ENCODE measurements at regions not wholly inside any gene's neighbourhood (a gene's known extent, or its start where the extent isn't known, plus 50 kb on each side); places are given as distances from the start of the nearest gene placed in this dataset.
A peak's percentile ranks its signal among the peaks of the same experiment; 100 is the strongest.

DNA sequence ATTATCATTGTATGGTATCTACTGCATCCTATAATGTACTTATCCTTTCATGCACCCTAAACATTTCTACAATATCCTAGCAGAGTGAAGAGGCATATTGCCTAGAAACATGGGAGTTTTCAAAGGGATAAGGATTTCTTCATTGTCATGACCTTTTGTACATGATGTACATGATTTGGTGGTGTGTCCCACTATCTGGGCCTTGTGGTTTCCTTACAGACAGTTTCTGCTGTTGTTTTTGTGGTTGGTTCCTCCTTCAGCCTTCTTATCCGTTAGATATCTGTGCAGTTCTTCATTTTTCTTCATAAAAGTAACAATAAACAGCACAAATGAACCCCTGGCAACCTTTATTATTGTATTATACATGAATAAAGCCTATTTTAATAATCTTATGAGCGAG is 70.4 kb upstream of the BACH1 start:
- H3K4me3 ChIP-seq (ENCODE audit: low read length), result no peak overlapping the region
- no peak for TF ChIP-seq ZNF274 (IDR thresholded peaks at IDR 0.05; ENCODE audit: low read depth, low read length)

DNA sequence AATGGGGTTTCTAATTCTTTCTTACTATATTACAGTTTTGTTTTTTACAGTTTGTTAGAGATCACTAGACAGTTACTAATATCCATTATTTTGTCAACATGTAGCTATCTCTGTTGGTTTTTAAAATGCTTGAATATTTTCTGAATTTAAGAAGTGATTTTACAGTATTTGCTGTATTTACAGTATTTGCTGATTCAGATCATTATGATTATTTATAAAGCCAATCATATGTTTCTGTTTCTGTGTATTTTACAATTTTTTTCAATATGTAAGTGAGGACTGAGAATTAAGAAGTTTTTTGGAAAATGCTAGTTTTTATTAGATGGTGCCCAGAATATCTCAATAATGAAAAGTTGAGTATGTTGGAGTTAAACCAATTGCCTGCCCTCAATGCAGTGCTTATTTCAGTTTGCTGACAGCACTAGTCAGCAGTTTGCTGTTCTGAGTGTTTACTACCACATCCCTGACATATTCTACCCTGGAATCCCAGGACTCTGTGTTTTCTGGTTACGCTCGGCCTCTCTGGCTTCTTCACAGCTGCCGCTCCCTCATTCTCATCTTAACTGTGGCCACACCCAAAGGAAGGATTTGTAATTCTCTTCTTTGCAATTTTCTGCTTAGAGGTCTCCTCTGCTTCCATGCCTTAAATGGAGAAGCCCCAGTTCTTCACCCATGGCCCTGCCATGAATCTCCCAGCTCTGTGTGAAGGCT is 68.0 kb upstream of the BACH1 start:
- no peak overlapping the region; the same call in 1 of the 2 replicates for H3K4me3 ChIP-seq (ENCODE audit: low read length)
- TF ChIP-seq ZNF274 (IDR thresholded peaks at IDR 0.05; ENCODE audit: low read depth, low read length), result no peak

DNA sequence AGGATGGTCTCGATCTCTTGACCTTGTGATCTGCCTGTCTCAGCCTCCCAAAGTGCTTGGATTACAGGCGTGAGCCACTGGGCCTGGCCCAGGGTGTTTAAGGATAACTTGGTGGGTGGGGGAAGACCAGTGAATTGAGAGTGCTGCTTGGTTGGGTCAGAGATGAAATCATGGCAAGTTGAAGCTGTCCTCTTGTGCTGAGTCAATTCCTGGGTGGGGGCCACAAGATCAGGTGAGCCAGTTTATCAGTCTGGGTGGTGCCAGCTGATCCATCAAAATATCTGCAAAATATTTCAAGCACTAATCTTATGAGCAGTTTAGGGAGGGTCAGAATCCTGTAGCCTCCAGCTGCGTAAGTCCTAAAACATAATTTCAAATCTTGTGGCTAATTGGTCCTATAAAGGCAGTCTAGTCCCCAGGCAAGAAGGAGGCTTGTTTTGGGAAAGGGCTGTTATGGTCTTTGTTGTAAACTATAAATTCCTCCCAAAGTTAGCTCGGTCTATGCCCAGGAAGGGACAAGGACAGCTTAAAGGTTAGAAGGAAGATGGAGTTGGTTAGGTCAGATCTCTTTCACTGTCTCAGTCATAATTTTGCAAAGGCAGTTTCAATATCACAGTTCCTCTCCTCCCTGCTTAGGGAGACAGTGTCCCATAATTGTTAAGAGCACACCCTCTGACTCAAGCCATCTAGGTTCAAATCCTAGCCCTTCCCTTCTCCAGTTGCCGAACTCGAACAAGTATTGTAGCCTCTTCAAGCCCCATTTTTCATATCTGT is 66.8 kb upstream of the BACH1 start:
- no peak for TF ChIP-seq ZNF274 (IDR thresholded peaks at IDR 0.05; ENCODE audit: low read depth, low read length)
- no peak overlapping the region for H3K4me3 ChIP-seq (ENCODE audit: low read length)

DNA sequence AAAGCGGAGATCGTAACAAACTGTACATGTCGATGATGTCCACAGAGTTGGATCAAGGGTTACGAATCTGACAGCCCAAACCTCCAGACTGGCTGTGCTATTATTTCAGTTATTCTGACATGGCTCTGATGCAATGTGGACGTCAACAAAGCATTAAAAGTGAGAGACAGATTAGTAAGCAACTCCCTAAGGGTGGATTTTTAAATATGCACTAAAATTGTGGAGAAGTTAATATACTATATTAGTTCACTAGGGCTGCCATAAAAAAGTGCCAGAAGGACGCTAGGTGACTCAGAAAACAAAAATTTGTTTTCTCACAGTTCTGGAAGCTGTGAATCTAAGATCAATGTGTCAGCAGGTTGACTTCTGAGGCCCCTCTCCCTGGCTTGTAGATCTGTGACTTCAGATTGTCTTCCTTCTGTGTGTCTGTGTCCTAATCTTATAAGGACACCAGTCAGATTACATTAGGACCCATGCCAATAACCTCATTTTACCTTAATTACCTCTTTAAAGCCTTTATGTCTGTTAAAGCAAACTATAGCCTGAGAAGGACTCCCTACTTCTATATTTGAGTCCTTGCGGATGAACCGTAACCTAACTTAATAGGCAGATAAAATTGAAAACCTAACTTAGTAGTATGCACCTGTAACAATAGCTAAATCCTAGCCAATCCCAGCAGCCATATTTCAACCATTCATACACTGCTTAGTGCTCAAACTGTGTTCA is 66.0 kb upstream of the BACH1 start:
- no peak for TF ChIP-seq ZNF274 (IDR thresholded peaks at IDR 0.05; ENCODE audit: low read depth, low read length)
- no peak overlapping the region; the same call in 1 of the 2 replicates for H3K4me3 ChIP-seq (ENCODE audit: low read length)

DNA sequence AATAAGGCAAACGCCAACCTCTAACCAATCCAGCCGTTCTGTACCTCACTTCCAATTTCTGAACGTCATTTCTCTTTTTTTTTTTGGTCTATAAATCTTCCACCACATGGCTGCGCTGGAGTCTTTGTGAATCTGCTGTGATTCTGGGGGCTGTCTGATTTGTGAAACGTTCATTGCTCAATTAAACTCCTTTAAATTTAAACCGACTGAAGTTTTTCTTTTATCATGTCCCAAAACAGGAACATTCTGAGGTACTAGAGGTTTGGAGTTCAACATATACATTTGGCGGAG is 65.5 kb upstream of the BACH1 start:
- no peak overlapping the region; the same call in 1 of the 2 replicates for H3K4me3 ChIP-seq (ENCODE audit: low read length)
- TF ChIP-seq ZNF274 (IDR thresholded peaks at IDR 0.05; ENCODE audit: low read depth, low read length), result no peak

DNA sequence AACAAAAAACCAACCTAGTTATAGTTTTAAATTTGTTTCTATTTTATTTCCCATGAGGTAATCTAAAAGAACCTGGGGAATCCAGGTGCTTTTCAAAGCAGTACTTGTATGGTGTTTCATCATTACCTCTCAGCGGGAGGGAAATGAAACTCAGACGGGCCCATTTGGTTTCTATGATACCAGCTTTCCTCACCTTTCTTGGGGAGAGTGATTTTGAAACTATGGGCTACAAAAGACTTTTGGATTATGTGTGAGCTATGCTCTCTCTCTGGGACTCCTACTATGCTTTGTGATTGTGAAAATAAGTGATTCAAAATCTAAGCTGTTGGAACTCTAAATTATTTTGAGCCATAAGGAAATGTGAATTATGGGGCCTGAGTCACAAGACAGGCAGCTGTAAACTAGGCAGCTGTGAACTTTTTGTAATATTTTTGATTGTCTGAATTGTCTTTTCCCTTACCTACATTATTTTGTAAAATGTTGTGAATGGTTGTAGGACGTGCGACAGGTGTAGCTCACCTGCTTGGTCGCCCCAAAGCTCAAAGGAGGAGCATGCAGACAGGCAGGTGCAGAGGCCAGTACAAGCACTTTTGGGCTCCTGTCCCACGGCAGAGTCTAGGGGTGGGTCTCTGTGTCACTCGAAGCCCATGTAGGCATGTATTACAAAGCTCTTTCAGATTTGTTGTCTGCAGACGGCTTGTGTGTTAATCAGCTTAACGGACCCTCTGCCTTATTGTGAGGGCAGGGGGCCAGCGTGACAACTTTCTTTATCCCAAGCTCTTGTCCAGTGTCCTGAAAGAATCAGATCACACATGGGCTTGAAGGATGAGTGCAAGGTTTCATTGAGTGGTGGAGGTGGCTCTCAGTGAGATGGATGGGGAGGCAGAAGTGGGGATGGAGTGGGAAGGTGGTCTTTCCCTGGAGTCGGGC is 64.8 kb upstream of the BACH1 start:
- no peak for TF ChIP-seq ZNF274 (IDR thresholded peaks at IDR 0.05; ENCODE audit: low read depth, low read length)
- H3K4me3 ChIP-seq (ENCODE audit: low read length), result no peak overlapping the region

DNA sequence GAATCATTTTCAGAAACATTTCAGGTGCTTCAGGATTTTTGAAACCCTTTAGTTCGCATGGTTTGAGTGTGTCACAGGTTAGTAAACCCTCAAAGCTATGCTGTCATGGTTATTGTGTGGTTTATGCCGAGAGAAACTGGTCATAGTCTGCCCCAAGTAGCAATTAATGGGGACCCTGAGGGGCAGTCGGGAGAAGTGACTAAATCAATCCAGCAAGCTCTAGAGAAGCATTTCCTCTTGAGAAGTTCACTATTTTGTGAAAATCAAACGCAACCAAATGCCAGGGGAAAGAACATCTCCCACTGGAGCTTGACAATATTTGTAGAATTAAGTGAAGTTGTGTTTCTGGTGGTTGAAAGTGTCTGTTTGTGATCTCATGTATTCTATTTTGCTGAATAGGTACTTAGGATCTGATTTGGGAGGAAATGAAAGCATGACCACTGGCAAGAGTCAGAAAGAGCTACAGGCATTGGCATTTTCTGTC is 63.0 kb upstream of the BACH1 start:
- peak overlapping the region; percentile 37; the same call in 1 of the 2 replicates for H3K4me3 ChIP-seq (ENCODE audit: low read length)
- no peak for TF ChIP-seq ZNF274 (IDR thresholded peaks at IDR 0.05; ENCODE audit: low read depth, low read length)

DNA sequence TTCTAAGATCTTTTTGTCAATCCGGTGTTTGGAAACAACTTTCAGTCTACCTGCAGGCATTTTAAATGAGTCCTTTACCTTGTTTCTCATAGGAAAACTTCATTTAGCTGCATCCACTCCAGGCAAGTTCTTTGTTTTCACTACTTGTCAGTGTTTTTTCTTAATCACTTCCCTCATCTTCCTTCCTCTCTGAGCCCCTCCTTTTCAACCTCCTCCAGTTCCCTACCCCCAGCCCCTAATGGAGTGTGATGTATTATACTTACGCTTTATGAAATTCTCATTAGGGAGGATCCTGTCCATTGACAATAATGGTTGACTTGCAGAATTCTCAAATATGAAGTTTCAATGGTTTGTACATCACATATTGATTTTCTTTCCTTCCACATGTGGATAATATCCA is 62.5 kb upstream of the BACH1 start:
- no peak for TF ChIP-seq ZNF274 (IDR thresholded peaks at IDR 0.05; ENCODE audit: low read depth, low read length)
- H3K4me3 ChIP-seq (ENCODE audit: low read length), result no peak overlapping the region

DNA sequence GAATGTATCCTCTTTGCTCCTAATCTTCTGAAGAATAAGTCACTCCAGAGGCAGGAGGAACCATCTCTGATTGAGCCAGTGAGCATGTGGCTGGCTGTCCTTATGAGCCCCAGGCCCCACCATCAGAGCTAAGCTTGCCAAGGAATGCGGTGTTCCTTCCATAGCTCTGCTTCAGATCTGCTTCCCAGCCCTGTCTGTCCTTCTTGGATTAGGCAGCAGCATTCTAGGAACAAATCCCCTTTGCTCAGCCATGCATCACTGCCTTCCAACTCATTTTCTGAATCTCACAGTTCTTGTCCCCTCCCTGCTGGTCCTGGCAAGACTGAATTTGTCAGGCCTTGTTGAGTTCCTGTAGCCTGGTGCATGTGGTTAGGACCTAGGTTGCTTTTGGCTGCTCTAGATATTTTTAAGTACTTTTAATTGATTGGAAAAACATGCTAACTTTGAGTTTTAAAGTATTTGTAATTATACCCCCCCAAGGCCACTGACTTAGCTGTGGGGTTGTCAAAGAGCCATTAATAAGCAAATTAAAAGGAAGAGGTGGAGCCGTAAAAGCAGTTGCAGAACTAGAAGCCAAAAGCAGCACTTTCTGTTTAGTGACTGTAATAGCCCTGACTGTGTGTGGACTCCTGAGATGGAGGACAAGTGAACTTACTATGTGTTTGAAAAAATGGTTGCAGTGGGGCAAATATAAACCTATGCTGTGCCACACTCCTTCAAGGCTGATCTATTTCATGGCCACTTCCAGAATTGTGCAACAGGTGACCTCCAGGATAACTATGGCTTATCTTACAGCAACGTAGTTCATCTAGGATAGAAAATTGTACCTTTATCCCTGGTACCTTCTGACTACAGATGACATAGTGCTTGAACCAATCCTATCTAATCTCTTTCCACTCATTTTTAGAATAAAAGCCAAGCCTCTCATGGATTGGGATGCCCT is 61.3 kb upstream of the BACH1 start:
- no peak for TF ChIP-seq ZNF274 (IDR thresholded peaks at IDR 0.05; ENCODE audit: low read depth, low read length)

DNA sequence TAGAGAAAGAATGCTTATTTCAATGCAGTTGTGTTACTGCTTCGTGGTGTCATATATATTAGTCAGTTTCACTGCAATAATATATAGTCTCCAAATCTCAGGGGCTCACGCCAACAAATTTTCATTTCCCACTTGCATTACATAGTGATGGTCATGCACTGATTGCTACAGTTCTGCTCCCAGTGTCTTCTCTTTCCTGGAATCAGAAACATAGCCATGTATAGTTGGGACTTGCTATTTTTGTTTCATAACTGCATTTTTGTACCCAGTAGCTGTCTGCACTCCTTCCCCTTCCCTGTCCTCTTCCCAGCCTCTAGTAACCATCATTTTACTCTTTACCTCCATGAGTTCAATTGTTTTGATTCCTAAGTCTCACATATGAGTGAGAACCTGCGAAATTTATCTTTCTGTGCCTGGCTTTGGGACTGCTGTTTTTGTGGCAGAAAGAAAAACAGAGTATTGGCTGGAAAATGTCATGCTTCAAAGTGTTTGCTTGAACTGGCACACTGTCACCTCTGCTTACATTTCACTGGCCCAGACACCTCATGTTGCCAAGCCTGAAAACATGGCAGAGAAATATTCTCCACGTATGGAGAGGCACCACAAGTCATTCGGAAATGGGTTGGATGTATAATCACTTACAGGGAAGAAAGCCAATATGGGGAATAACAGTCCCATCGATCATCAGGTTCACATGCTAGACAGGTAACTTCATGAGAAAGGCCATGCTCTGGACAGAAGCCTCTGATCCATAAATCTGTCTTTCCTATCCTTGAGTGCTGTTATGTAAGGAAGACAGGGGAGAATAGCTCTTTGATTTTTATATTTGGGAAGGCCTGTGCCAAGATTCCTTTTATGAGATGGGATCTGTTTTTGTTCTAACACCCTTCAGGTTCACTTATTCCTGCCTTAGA is 60.4 kb upstream of the BACH1 start:
- no peak overlapping the region; the same call in 1 of the 2 replicates for H3K4me3 ChIP-seq (ENCODE audit: low read length)
- no peak for TF ChIP-seq ZNF274 (IDR thresholded peaks at IDR 0.05; ENCODE audit: low read depth, low read length)

More for the DNA sequence above, 61.3 kb upstream of the BACH1 start:
- peak overlapping the region; percentile 41; the same call in 1 of the 2 replicates for H3K4me3 ChIP-seq (ENCODE audit: low read length)

DNA sequence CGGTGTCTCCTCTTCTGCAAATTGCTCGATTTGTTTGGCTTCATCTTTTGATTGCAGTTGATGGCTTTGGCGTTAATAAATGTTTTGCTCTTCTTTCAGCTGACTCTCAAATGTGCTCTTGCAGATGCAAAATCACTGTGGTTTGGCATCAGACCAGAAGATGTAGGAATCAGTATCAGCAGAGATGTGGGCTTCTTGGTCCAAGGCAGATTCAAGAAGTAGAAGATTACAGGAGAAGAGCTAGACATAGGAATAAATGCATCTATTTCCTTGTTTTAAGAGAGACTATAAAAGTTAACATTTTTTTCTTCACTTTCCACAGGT is 59.8 kb upstream of the BACH1 start:
- no peak for TF ChIP-seq ZNF274 (IDR thresholded peaks at IDR 0.05; ENCODE audit: low read depth, low read length)
- H3K4me3 ChIP-seq (ENCODE audit: low read length), result no peak overlapping the region

DNA sequence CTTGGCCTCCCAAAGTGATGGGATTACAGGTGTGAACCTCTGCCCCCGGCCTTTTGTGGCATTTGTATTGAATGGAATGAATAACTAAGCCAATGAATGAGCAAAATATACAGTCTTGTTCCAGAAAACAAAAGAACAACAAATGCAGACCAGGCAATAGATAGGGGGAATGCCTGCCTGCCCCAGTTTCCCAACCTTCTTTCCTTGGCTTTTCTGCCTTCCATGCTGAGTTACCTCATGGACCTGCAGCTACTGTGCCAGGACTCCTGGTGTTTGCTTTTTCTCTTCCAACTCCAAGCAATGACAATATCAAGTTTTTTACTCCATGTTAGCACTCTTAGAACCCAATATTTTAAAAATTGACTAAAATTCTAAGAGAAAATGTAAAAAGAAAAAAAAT is 58.6 kb upstream of the BACH1 start:
- no peak overlapping the region for H3K4me3 ChIP-seq (ENCODE audit: low read length)
- no peak for TF ChIP-seq ZNF274 (IDR thresholded peaks at IDR 0.05; ENCODE audit: low read depth, low read length)

All from GM08714 (cell line).